Stomach (tissue), 8 donors: ENCODE measurements at regions not wholly inside any gene's neighbourhood (a gene's known extent, or its start where the extent isn't known, plus 50 kb on each side); places are given as distances from the start of the nearest gene placed in this dataset.

Experiments
- DNase-seq, 2 donors: peaks; one replicate each; pipeline versions ENCODE4 v3.0.0 to v3.0.0-alpha.2; 2013 to 2019
- H3K27ac ChIP-seq, 5 donors: fragments of 200-600 bp in 4 of 5; sonication (generic) in 4 of 5; one replicate each; pipeline ENCODE4 v1.5.1; 2013 to 2019; ENCODE audit warnings: mild to moderate bottlenecking in 1 of 5, moderate library complexity in 1 of 5
- H3K27me3 ChIP-seq, 3 donors: fragments of 200-600 bp; sonication (generic); one replicate each; pipeline ENCODE4 v1.5.1; 2017 to 2019; ENCODE audit warnings: mixed run types in 1 of 3
- H3K36me3 ChIP-seq, 4 donors: fragments of 200-600 bp; sonication (generic); 1 replicate in 3 of 4; 2 replicates in 1 of 4; pipeline ENCODE4 v1.5.1; 2016 to 2019
- H3K4me1 ChIP-seq, 4 donors: fragments of 200-600 bp; sonication (generic); one replicate each; pipeline ENCODE4 v1.5.1; 2016 to 2019
- H3K4me3 ChIP-seq, 4 donors: fragments of 200-600 bp; sonication (generic) in 3 of 4; one replicate each; pipeline ENCODE4 v1.5.1; 2016 to 2019; ENCODE audit warnings: mild to moderate bottlenecking in 1 of 4
- H3K9me3 ChIP-seq, 4 donors: fragments of 200-600 bp; sonication (generic); one replicate each; pipeline ENCODE4 v1.5.1; 2016 to 2019
- CTCF ChIP-seq, 7 experiments: fragments of 450-650 bp in 4 of 7; fragments of 200-600 bp in 3 of 7; sonication (generic) in 3 of 7; IDR thresholded peaks; one replicate each; pipeline ENCODE4 v1.5.1; 2016 to 2019; ENCODE audit warnings: antibody characterized with exemption in 7 of 7, control low read depth in 2 of 7, mild to moderate bottlenecking in 1 of 7
- EP300 ChIP-seq: sonication (generic); formaldehyde crosslinking; IDR thresholded peaks from one replicate; pipeline ENCODE4 v1.6.1; 2017; ENCODE audit warnings: antibody characterized with exemption
- POLR2A ChIP-seq, 4 donors: fragments of 450-650 bp; IDR thresholded peaks; one replicate each; pipeline ENCODE4 v1.6.1; 2016; ENCODE audit warnings: antibody characterized with exemption in 4 of 4, control low read depth in 2 of 4, mild to moderate bottlenecking in 1 of 4, moderate library complexity in 1 of 4
- POLR2AphosphoS5 ChIP-seq, 3 donors: sonication (generic); formaldehyde crosslinking; IDR thresholded peaks; one replicate each; pipeline ENCODE4 v1.6.1; 2016; ENCODE audit warnings: antibody characterized with exemption in 3 of 3
- WGBS, 5 donors: extraction: QIAGEN DNeasy Blood & Tissue Kit in 3 of 5; methylation state at CpG; one replicate each; pipeline versions ENCODE4 v1.1.5 to v1.1.7; 2013 to 2018; 5-methylcytosine and 5-hydroxymethylcytosine counted together
- intact Hi-C: fragments of 100-400 bp; cut with DNase I; formaldehyde crosslinking; loops from one replicate; pipeline ENCODE4 v1.15.1; 2023; ENCODE audit warnings: low total_unique reads
- donor health status: healthy with polysubstance abuse.
- donor health status: Bipolar disorder and iron deficiency.
- donor health status: healthy.

DNA sequence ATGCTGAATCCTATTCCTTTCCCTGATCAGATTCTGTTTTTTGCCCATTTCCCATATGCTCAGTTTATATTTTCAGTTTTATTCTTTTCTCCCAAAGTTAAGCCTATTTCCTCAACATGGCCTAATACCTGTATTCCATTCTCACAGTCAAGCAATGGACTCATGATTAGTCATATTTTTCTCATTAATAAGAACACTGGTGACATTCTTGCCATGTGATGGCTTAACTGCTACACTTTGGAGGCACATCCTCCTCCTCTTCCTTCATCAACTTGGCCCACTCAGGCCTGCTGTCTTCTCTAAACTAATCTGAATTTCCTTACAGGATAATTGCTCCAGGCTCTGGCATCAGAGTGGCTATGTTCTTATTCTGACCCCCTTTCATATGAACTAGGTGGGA lies 679.2 kb downstream of the NYAP2 start:
- Histone ChIP-seq H3K4me1 (no peaks in the 10 kb centered on the region), H3K4me3 (no peak overlapping the region), H3K27ac (no peak overlapping the region), H3K36me3 (no peaks in the 10 kb centered on the region), H3K9me3 (no peaks in the 10 kb centered on the region), H3K27me3 (no peaks in the 10 kb centered on the region)
- no peak for TF ChIP-seq POLR2AphosphoS5 (IDR thresholded peaks at IDR 0.05)
- TF ChIP-seq CTCF (IDR thresholded peaks at IDR 0.05) = no peak
- TF ChIP-seq POLR2A (IDR thresholded peaks at IDR 0.05) = no peak
- no peak for TF ChIP-seq EP300
- intact Hi-C loops = no loop called here
- no peak for DNase-seq

DNA sequence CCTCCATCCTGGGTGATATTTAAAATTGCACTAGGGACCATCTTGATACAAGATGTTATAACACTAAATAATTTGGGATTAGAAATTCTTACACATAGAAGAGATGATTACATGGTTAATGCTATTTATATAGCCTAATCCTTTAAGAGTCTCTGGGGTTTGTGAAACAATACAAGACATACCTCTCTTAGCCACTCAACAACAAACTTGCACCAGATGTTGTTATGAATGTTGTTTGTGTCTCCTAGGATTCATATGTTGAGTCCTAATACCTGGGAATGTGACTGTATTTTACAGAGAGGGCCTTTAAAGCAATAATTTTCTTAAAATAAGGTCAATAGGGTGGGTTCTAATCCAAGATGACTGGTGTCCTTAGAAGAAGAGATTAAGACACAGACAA lies 678.3 kb downstream of the NYAP2 start:
- Histone ChIP-seq H3K9me3 (no peaks in the 10 kb centered on the region), H3K4me1 (no peaks in the 10 kb centered on the region), H3K27me3 (no peaks in the 10 kb centered on the region), H3K27ac (no peak overlapping the region), H3K4me3 (no peak overlapping the region), H3K36me3 (no peaks in the 10 kb centered on the region)
- intact Hi-C loops = no loop called here
- no peak for DNase-seq
- TF ChIP-seq CTCF (IDR thresholded peaks at IDR 0.05) (no peak), POLR2AphosphoS5 (IDR thresholded peaks at IDR 0.05) (no peak), EP300 (no peak), POLR2A (IDR thresholded peaks at IDR 0.05) (no peak)

DNA sequence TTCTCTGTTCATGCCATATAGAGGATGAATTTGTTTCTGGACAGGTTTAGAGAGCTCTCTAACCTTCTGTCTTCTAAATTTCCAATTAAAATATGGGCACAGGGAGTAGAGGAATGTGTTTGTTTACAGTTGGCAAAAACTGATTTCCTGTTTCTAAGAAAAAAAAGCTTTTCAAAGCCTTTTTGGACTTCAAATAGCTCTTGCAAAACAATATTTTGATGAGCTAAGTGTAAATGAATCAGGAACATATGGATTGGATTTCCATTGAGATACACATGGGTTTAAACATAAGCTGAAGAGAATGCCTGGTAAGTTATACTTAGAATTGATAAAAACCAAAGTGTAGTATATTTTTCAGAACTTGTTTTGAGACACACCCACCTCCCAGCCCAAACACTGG lies 677.5 kb downstream of the NYAP2 start:
- DNase-seq = no peak
- no peak overlapping the region for H3K4me3 ChIP-seq
- no peaks in the 10 kb centered on the region for H3K4me1 ChIP-seq
- no peak overlapping the region for H3K27ac ChIP-seq
- no peaks in the 10 kb centered on the region for H3K36me3 ChIP-seq
- intact Hi-C loops = no loop called here
- H3K9me3 ChIP-seq = no peaks in the 10 kb centered on the region
- no peaks in the 10 kb centered on the region for H3K27me3 ChIP-seq
- no peak for TF ChIP-seq POLR2A (IDR thresholded peaks at IDR 0.05)
- TF ChIP-seq POLR2AphosphoS5 (IDR thresholded peaks at IDR 0.05) = no peak
- no peak for TF ChIP-seq EP300
- TF ChIP-seq CTCF (IDR thresholded peaks at IDR 0.05) = no peak

- Histone ChIP-seq H3K4me1 (no peaks in the 10 kb centered on the region), H3K27me3 (no peaks in the 10 kb centered on the region), H3K4me3 (no peak overlapping the region), H3K9me3 (no peaks in the 10 kb centered on the region), H3K27ac (no peak overlapping the region), H3K36me3 (no peaks in the 10 kb centered on the region)
- no peak for DNase-seq
- intact Hi-C loops = no loop called here
- TF ChIP-seq CTCF (IDR thresholded peaks at IDR 0.05) = no peak
- WGBS, 5 donors = 40 to 63% (median 52%) methylated on average over 1 of the region's 1 CpG
Measured at GRCh38 chr2:226076529-226076928, 677.0 kb downstream of the NYAP2 start.

- Histone ChIP-seq H3K27me3 (no peaks in the 10 kb centered on the region), H3K27ac (no peak overlapping the region), H3K36me3 (no peaks in the 10 kb centered on the region), H3K4me1 (no peaks in the 10 kb centered on the region), H3K9me3 (no peaks in the 10 kb centered on the region), H3K4me3 (no peak overlapping the region)
- WGBS, 5 donors = 48 to 70% (median 58%) methylated on average over 5 of the region's 5 CpGs
- TF ChIP-seq POLR2AphosphoS5 (IDR thresholded peaks at IDR 0.05) (no peak), EP300 (no peak), CTCF (IDR thresholded peaks at IDR 0.05) (no peak), POLR2A (IDR thresholded peaks at IDR 0.05) (no peak)
- no peak for DNase-seq
- intact Hi-C loops = no loop called here
Measured at GRCh38 chr2:226074391-226074790, 674.9 kb downstream of the NYAP2 start.
